HEK293 (cell line): ENCODE measurements at regions not wholly inside any gene's neighbourhood (a gene's known extent, or its start where the extent isn't known, plus 50 kb on each side); places are given as distances from the start of the nearest gene placed in this dataset.

Experiments
- KLF9 ChIP-seq: fragments of 450-650 bp; formaldehyde crosslinking; IDR thresholded peaks from 2 replicates; pipeline ENCODE4 v1.5.1; 2016; ENCODE audit warnings: missing biosample characterization, missing genetic modification characterization, low read depth
- OVOL3 ChIP-seq: fragments of 450-650 bp; formaldehyde crosslinking; IDR thresholded peaks from 2 replicates; pipeline ENCODE4 v1.5.1; 2016; ENCODE audit warnings: missing biosample characterization, missing genetic modification characterization
- SP2 ChIP-seq: fragments of 450-650 bp; formaldehyde crosslinking; IDR thresholded peaks from 2 replicates; pipeline ENCODE4 v1.5.1; 2016; ENCODE audit warnings: missing biosample characterization, missing genetic modification characterization
- ZNF121 ChIP-seq: fragments of 450-650 bp; formaldehyde crosslinking; IDR thresholded peaks from 2 replicates; pipeline ENCODE4 v1.5.1; 2016; ENCODE audit warnings: missing biosample characterization, missing genetic modification characterization
- ZNF138 ChIP-seq: fragments of 450-650 bp; formaldehyde crosslinking; IDR thresholded peaks from 2 replicates; pipeline ENCODE4 v1.5.1; 2016; ENCODE audit warnings: missing biosample characterization, missing genetic modification characterization, borderline replicate concordance
- ZNF214 ChIP-seq: fragments of 450-650 bp; formaldehyde crosslinking; IDR thresholded peaks from 2 replicates; pipeline ENCODE4 v1.5.1; 2017; ENCODE audit warnings: missing biosample characterization, mild to moderate bottlenecking, missing genetic modification characterization, borderline replicate concordance
- ZNF292 ChIP-seq: fragments of 450-650 bp; formaldehyde crosslinking; IDR thresholded peaks from 2 replicates; pipeline ENCODE4 v1.5.1; 2016; ENCODE audit warnings: low read depth, missing biosample characterization, missing genetic modification characterization, borderline replicate concordance
- ZNF777 ChIP-seq: fragments of 450-650 bp; formaldehyde crosslinking; IDR thresholded peaks from 2 replicates; pipeline ENCODE4 v1.5.1; 2017; ENCODE audit warnings: missing biosample characterization, missing genetic modification characterization, borderline replicate concordance
- TF ChIP-seq, protein P1 (sequence below): fragments of 450-650 bp; formaldehyde crosslinking; IDR thresholded peaks from 2 replicates; pipeline ENCODE4 v1.5.1; 2016; ENCODE audit warnings: missing biosample characterization, missing genetic modification characterization
- TF ChIP-seq, protein P2 (sequence below): fragments of 450-650 bp; formaldehyde crosslinking; IDR thresholded peaks from 2 replicates; pipeline ENCODE4 v1.5.1; 2016; ENCODE audit warnings: missing biosample characterization, missing genetic modification characterization, borderline replicate concordance

DNA sequence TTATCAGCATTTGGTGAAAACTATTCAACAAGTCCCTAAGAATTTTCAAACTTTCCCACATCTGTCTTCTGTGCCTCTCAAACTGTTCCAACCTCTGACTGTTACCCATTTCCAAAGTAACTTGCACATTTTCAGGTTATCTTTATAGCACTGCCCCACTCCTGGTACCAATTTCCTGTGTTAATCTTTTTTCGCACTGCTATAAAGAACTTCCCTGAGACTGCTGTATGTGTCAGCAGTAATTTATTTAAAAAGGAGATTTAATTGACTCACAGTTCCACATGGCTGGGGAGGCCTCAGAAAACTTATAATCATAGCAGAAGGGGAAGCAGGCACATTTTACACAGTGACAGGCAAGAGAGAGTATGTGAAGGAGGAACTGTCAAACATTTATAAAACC is 310.9 kb upstream of the SLITRK3 start:
- TF ChIP-seq, protein P1, sequence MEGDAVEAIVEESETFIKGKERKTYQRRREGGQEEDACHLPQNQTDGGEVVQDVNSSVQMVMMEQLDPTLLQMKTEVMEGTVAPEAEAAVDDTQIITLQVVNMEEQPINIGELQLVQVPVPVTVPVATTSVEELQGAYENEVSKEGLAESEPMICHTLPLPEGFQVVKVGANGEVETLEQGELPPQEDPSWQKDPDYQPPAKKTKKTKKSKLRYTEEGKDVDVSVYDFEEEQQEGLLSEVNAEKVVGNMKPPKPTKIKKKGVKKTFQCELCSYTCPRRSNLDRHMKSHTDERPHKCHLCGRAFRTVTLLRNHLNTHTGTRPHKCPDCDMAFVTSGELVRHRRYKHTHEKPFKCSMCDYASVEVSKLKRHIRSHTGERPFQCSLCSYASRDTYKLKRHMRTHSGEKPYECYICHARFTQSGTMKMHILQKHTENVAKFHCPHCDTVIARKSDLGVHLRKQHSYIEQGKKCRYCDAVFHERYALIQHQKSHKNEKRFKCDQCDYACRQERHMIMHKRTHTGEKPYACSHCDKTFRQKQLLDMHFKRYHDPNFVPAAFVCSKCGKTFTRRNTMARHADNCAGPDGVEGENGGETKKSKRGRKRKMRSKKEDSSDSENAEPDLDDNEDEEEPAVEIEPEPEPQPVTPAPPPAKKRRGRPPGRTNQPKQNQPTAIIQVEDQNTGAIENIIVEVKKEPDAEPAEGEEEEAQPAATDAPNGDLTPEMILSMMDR = no peak
- TF ChIP-seq ZNF292 = no peak
- no peak for TF ChIP-seq OVOL3
- TF ChIP-seq SP2 (tag by site-specific recombination) = no peak
- TF ChIP-seq, protein P2, sequence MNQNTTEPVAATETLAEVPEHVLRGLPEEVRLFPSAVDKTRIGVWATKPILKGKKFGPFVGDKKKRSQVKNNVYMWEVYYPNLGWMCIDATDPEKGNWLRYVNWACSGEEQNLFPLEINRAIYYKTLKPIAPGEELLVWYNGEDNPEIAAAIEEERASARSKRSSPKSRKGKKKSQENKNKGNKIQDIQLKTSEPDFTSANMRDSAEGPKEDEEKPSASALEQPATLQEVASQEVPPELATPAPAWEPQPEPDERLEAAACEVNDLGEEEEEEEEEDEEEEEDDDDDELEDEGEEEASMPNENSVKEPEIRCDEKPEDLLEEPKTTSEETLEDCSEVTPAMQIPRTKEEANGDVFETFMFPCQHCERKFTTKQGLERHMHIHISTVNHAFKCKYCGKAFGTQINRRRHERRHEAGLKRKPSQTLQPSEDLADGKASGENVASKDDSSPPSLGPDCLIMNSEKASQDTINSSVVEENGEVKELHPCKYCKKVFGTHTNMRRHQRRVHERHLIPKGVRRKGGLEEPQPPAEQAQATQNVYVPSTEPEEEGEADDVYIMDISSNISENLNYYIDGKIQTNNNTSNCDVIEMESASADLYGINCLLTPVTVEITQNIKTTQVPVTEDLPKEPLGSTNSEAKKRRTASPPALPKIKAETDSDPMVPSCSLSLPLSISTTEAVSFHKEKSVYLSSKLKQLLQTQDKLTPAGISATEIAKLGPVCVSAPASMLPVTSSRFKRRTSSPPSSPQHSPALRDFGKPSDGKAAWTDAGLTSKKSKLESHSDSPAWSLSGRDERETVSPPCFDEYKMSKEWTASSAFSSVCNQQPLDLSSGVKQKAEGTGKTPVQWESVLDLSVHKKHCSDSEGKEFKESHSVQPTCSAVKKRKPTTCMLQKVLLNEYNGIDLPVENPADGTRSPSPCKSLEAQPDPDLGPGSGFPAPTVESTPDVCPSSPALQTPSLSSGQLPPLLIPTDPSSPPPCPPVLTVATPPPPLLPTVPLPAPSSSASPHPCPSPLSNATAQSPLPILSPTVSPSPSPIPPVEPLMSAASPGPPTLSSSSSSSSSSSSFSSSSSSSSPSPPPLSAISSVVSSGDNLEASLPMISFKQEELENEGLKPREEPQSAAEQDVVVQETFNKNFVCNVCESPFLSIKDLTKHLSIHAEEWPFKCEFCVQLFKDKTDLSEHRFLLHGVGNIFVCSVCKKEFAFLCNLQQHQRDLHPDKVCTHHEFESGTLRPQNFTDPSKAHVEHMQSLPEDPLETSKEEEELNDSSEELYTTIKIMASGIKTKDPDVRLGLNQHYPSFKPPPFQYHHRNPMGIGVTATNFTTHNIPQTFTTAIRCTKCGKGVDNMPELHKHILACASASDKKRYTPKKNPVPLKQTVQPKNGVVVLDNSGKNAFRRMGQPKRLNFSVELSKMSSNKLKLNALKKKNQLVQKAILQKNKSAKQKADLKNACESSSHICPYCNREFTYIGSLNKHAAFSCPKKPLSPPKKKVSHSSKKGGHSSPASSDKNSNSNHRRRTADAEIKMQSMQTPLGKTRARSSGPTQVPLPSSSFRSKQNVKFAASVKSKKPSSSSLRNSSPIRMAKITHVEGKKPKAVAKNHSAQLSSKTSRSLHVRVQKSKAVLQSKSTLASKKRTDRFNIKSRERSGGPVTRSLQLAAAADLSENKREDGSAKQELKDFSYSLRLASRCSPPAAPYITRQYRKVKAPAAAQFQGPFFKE (tag by site-specific recombination) = no peak
- TF ChIP-seq KLF9 = no peak
- TF ChIP-seq ZNF214 (tag by site-specific recombination) = no peak
- no peak for TF ChIP-seq ZNF777 (tag by site-specific recombination)
- TF ChIP-seq ZNF138 (tag by site-specific recombination) = no peak
- no peak for TF ChIP-seq ZNF121 (tag by site-specific recombination)
